Activated CD4-positive, alpha-beta memory T cell treated with anti-CD3 and anti-CD28 coated beads for 36 hours (primary cell): ENCODE measurements at regions not wholly inside any gene's neighbourhood (a gene's known extent, or its start where the extent isn't known, plus 50 kb on each side); places are given as distances from the start of the nearest gene placed in this dataset.
"Not testable (repeated sequence)": the region's sequence is repeated elsewhere in the genome, so short reads cannot be mapped to it uniquely, and the experiment has no call there.

Source experiments
- CTCF ChIA-PET: fragments of 350-600 bp; sonication (Branson Sonifier 250); formaldehyde crosslinking; loops from one replicate; lab custom pipeline; 2021; ENCODE audit warnings: antibody characterized with exemption, inconsistent platforms; lab: Charles Lee
- POLR2A ChIA-PET: fragments of 350-600 bp; sonication (Branson Sonifier 250); formaldehyde crosslinking; loops from one replicate; lab custom pipeline; 2021; ENCODE audit warnings: antibody characterized with exemption; lab: Charles Lee
- DNase-seq: peaks from one replicate; pipeline ENCODE4 v3.0.0-alpha.2; 2020
- H3K27ac Mint-ChIP-seq: one replicate; pipeline ENCODE4 v1.8.0; 2021; ENCODE audit warnings: mixed read lengths
- H3K27me3 Mint-ChIP-seq: one replicate; pipeline ENCODE4 v1.8.0; 2021; ENCODE audit warnings: mixed read lengths
- H3K36me3 Mint-ChIP-seq: one replicate; pipeline ENCODE4 v1.8.0; 2021; ENCODE audit warnings: mixed read lengths
- H3K4me1 Mint-ChIP-seq: one replicate; pipeline ENCODE4 v1.8.0; 2021; ENCODE audit warnings: low read depth, mixed read lengths
- H3K4me3 Mint-ChIP-seq: one replicate; pipeline ENCODE4 v1.8.0; 2021; ENCODE audit warnings: mild to moderate bottlenecking, mixed read lengths
- H3K9me3 Mint-ChIP-seq: one replicate; pipeline ENCODE4 v1.8.0; 2021; ENCODE audit warnings: mixed read lengths
- intact Hi-C: fragments of 100-400 bp; cut with micrococcal nuclease; formaldehyde crosslinking; loops from one replicate; pipeline ENCODE4 v1.15.1; 2023

GRCh38 chrX:30144971-30145731, 70.2 kb upstream of the MAGEB2 start:
- Mint-ChIP-seq H3K4me3 (no peak overlapping the region), H3K36me3 (no peaks in the 10 kb centered on the region), H3K27me3 (no peaks in the 10 kb centered on the region), H3K4me1 (no peaks in the 10 kb centered on the region), H3K9me3 (no peaks in the 10 kb centered on the region), H3K27ac (no peak overlapping the region)
- ChIA-PET CTCF (no interaction called here), POLR2A (no interaction called here)
- DNase-seq = no peak
- intact Hi-C loops = loop anchor here (5.0 kb wide), 1 partner anchor 357 kb away; no protein-coding TSS in a partner anchor

- H3K36me3 Mint-ChIP-seq = no peaks in the 10 kb centered on the region
- no peak overlapping the region for H3K4me3 Mint-ChIP-seq
- H3K9me3 Mint-ChIP-seq = no peaks in the 10 kb centered on the region
- CTCF ChIA-PET = no interaction called here
- POLR2A ChIA-PET = no interaction called here
- no peak overlapping the region for H3K27ac Mint-ChIP-seq
- H3K4me1 Mint-ChIP-seq = no peaks in the 10 kb centered on the region
- H3K27me3 Mint-ChIP-seq = no peaks in the 10 kb centered on the region
- DNase-seq = no peak
- intact Hi-C loops = no loop called here
Observed at GRCh38 chrX:30147996-30148643, 67.2 kb upstream of the MAGEB2 start.

DNA sequence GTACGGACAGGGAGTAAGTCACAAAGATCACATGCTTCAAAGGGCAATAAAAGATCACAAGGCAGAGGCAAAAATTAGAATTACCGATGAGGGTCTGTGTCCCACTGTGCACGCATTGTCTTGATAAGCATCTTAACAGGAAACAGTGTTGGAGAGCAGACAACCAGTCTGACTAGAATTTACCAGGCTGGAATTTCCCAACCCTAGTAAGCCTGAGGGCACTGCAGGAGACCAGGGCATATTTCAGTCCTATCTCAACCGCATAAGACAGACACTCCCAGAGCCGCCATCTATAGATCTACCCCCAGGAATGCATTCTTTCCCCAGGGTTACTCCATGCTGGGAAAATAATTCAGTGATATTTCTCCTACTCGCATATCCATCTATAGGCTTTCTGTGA, 66.2 kb upstream of the MAGEB2 start:
- H3K27me3 Mint-ChIP-seq, H3K27ac Mint-ChIP-seq, H3K9me3 Mint-ChIP-seq, intact Hi-C loops, H3K4me3 Mint-ChIP-seq, DNase-seq, CTCF ChIA-PET, H3K36me3 Mint-ChIP-seq, POLR2A ChIA-PET, H3K4me1 Mint-ChIP-seq: not testable (repeated sequence)

DNA sequence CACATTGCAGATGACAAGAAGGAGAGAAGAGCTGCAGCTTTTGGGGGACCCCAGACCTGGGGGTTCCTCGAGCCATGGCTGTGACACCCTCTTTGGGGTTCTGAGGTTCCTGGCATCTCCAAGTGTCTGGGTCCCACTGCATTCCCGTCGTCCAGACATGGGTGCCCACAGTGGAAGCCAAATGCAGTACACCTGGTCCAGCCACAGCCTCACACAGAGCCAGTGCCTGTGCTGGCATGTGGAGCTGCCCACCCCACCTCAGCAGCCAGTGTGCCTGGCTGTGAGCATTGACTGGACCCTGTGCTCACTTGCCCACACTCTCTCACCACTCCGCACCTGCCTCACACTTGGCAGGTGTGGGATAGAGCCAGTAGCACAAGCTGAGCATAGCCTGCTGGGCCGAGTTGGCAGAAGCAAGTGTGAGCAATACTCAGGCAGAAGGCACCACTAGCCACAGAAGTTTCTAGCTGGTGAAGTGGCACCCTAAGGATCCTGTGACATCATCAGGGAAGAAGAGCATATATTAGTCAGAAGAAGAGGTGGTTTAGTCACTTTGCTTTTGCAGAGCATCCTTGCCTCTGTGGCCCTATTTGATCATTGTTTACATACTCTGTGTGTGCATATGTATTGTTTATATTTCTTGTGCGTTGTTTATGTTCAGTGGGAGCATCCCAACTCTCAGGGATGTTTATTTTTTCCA, 65.0 kb upstream of the MAGEB2 start:
- Mint-ChIP-seq H3K27me3 (no peaks in the 10 kb centered on the region), H3K9me3 (no peaks in the 10 kb centered on the region), H3K27ac (no peak overlapping the region), H3K4me3 (no peak overlapping the region), H3K36me3 (no peaks in the 10 kb centered on the region), H3K4me1 (no peaks in the 10 kb centered on the region)
- intact Hi-C loops = no loop called here
- ChIA-PET POLR2A (no interaction called here), CTCF (interaction anchor here (0.5 kb wide), 1 partner anchor 407 kb away, joined by 3 read pairs; no protein-coding TSS in a partner anchor)
- DNase-seq = no peak

DNA sequence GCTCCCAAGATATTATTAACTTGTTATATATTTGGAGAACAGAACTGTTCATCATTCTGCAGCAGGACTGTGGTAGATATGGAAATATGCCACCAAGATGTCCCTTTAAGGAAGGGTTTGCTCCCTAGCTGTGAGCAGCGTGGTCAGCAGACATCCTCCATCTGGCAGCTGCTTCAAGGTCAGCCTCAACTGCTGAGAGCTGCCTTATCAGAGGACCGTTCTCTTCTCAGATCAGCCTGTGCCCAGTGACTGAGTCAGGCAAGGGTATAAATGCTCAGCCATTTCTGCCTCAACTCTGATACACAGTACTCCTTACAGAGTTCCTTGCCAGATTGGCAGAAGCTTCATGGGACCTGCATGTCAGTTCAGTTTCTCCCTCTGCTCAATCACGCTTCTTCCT, 63.4 kb upstream of the MAGEB2 start:
- H3K9me3 Mint-ChIP-seq = no peaks in the 10 kb centered on the region
- H3K4me1 Mint-ChIP-seq = no peaks in the 10 kb centered on the region
- POLR2A ChIA-PET = no interaction called here
- H3K27me3 Mint-ChIP-seq = no peaks in the 10 kb centered on the region
- H3K36me3 Mint-ChIP-seq = no peaks in the 10 kb centered on the region
- H3K27ac Mint-ChIP-seq = no peak overlapping the region
- intact Hi-C loops = no loop called here
- CTCF ChIA-PET = no interaction called here
- no peak for DNase-seq
- no peak overlapping the region for H3K4me3 Mint-ChIP-seq

- intact Hi-C loops = no loop called here
- POLR2A ChIA-PET = no interaction called here
- no peak overlapping the region for H3K27ac Mint-ChIP-seq
- CTCF ChIA-PET = no interaction called here
- no peaks in the 10 kb centered on the region for H3K9me3 Mint-ChIP-seq
- no peaks in the 10 kb centered on the region for H3K36me3 Mint-ChIP-seq
- no peak overlapping the region for H3K4me3 Mint-ChIP-seq
- H3K4me1 Mint-ChIP-seq = no peaks in the 10 kb centered on the region
- no peaks in the 10 kb centered on the region for H3K27me3 Mint-ChIP-seq
- no peak for DNase-seq
Observed at GRCh38 chrX:30153175-30153880, 62.0 kb upstream of the MAGEB2 start.

DNA sequence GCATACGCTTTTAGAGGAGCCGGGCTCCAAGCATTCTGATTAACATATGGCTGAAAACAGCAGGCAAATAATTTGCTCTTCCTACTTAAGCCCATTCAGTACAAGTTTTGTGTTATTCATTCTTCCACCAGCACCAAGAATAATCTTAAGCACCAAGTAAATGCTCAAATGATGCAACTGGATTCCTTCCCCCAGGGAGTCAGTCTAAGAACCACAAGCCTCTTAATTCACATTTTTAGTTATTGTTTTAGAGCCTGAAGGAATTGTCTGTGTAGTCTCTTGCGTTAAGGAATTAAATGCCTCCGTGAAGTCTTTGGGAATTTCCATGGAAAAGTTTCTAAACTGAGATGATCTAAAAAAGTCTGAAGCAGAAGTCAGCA, 61.5 kb upstream of the MAGEB2 start:
- ChIA-PET POLR2A (no interaction called here), CTCF (no interaction called here)
- Mint-ChIP-seq H3K4me1 (no peaks in the 10 kb centered on the region), H3K27me3 (no peaks in the 10 kb centered on the region), H3K27ac (no peak overlapping the region), H3K9me3 (no peaks in the 10 kb centered on the region), H3K36me3 (no peaks in the 10 kb centered on the region), H3K4me3 (no peak overlapping the region)
- DNase-seq = no peak
- intact Hi-C loops = no loop called here

DNA sequence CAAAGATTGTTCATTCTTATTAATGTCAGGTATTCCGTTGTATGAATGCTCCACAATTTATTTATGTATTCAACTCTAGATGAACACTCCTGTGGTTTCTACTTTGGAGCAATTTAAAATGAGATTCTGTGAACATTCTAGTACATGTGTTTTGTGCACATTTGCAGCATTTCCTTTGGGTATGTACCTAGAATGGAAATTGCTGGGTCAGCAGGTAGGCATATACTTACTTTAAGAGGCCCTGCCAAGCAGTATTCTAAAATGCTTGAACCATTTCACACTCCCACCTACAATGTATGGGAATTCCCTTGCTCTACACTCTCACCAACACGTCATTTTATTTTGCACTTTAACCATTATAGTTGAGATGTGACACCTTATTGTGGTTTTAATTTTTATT, 59.4 kb upstream of the MAGEB2 start:
- Mint-ChIP-seq H3K4me3 (no peak overlapping the region), H3K9me3 (no peaks in the 10 kb centered on the region), H3K36me3 (no peaks in the 10 kb centered on the region), H3K4me1 (no peaks in the 10 kb centered on the region), H3K27me3 (no peaks in the 10 kb centered on the region), H3K27ac (no peak overlapping the region)
- intact Hi-C loops = no loop called here
- ChIA-PET POLR2A (no interaction called here), CTCF (no interaction called here)
- DNase-seq = no peak

- DNase-seq = no peak
- no peaks in the 10 kb centered on the region for H3K9me3 Mint-ChIP-seq
- ChIA-PET CTCF (no interaction called here), POLR2A (no interaction called here)
- intact Hi-C loops = no loop called here
- no peak overlapping the region for H3K27ac Mint-ChIP-seq
- H3K36me3 Mint-ChIP-seq = no peaks in the 10 kb centered on the region
- no peaks in the 10 kb centered on the region for H3K4me1 Mint-ChIP-seq
- no peaks in the 10 kb centered on the region for H3K27me3 Mint-ChIP-seq
- H3K4me3 Mint-ChIP-seq = no peak overlapping the region
Observed at GRCh38 chrX:30156880-30157560, 58.3 kb upstream of the MAGEB2 start.

GRCh38 chrX:30161043-30161442, 54.3 kb upstream of the MAGEB2 start:
- no peak for DNase-seq
- Mint-ChIP-seq H3K4me3 (no peak overlapping the region), H3K4me1 (no peaks in the 10 kb centered on the region), H3K9me3 (no peaks in the 10 kb centered on the region), H3K27me3 (no peaks in the 10 kb centered on the region), H3K27ac (no peak overlapping the region), H3K36me3 (no peaks in the 10 kb centered on the region)
- ChIA-PET CTCF (no interaction called here), POLR2A (no interaction called here)
- intact Hi-C loops = no loop called here
